GM23338 (cell line): ENCODE measurements at regions not wholly inside any gene's neighbourhood (a gene's known extent, or its start where the extent isn't known, plus 50 kb on each side); places are given as distances from the start of the nearest gene placed in this dataset.

Source experiments
- ATAC-seq: fragments of 200-7000 bp; cut with Tn5 transposase; 3 replicates; pipeline ENCODE4 v1.9.1; 2020
- DNase-seq: peaks from one replicate; pipeline ENCODE4 v3.0.0-alpha.2; 2015; ENCODE audit warnings: low spot score
- H2AFZ ChIP-seq: fragments of 200-600 bp; sonication (generic); 2 replicates; pipeline ENCODE4 v1.8.0; 2016; ENCODE audit warnings: antibody characterized with exemption, mild to moderate bottlenecking, moderate library complexity
- H3F3A ChIP-seq: fragments of 200-600 bp; sonication (generic); replicated peaks from 2 replicates; pipeline ENCODE4 v1.8.0; 2017; ENCODE audit warnings: antibody characterized with exemption, mixed run types, low read depth
- H3K27ac ChIP-seq: fragments of 200-600 bp; sonication (generic); 2 replicates; pipeline ENCODE4 v1.6.1; 2016; ENCODE audit warnings: low read depth
- H3K27me3 ChIP-seq: fragments of 200-600 bp; sonication (generic); 2 replicates; pipeline ENCODE4 v1.8.0; 2016; ENCODE audit warnings: mild to moderate bottlenecking, mixed run types, moderate library complexity; ENCODE audit not compliant: insufficient read depth
- H3K36me3 ChIP-seq: fragments of 200-600 bp; sonication (generic); 2 replicates; pipeline ENCODE4 v1.8.0; 2016; ENCODE audit warnings: mild to moderate bottlenecking; ENCODE audit not compliant: insufficient read depth
- H3K4me1 ChIP-seq: fragments of 200-600 bp; sonication (generic); 2 replicates; pipeline ENCODE4 v1.8.0; 2016; ENCODE audit warnings: mild to moderate bottlenecking, moderate library complexity; ENCODE audit not compliant: insufficient read depth
- H3K4me2 ChIP-seq: fragments of 200-600 bp; sonication (generic); 2 replicates; pipeline ENCODE4 v1.7.1; 2017; ENCODE audit warnings: mixed run types
- H3K4me3 ChIP-seq: fragments of 200-600 bp; sonication (generic); 2 replicates; pipeline ENCODE4 v1.6.1; 2016; ENCODE audit warnings: mixed run types
- H3K79me2 ChIP-seq: fragments of 200-600 bp; sonication (generic); replicated peaks from 2 replicates; pipeline ENCODE4 v1.8.0; 2017; ENCODE audit warnings: mild to moderate bottlenecking; ENCODE audit not compliant: insufficient read depth
- H3K9me2 ChIP-seq: fragments of 200-600 bp; sonication (generic); 2 replicates; pipeline ENCODE4 v1.8.0; 2017; ENCODE audit not compliant: insufficient read depth
- H4K20me1 ChIP-seq: fragments of 200-600 bp; sonication (generic); replicated peaks from 2 replicates; pipeline ENCODE4 v1.8.0; 2017; ENCODE audit warnings: mild to moderate bottlenecking; ENCODE audit not compliant: insufficient read depth
- H3K27ac Mint-ChIP-seq: 2 replicates; pipeline ENCODE4 v1.8.0; 2020; ENCODE audit warnings: inconsistent platforms, mild to moderate bottlenecking, moderate library complexity, mixed read lengths
- H3K27me3 Mint-ChIP-seq: 3 replicates; pipeline ENCODE4 v1.8.0; 2022; ENCODE audit warnings: low read depth, mild to moderate bottlenecking, moderate library complexity, mixed read lengths, inconsistent platforms; ENCODE audit not compliant: insufficient read depth, poor library complexity
- H3K36me3 Mint-ChIP-seq: 3 replicates; pipeline ENCODE4 v1.8.0; 2021; ENCODE audit warnings: low read depth, mild to moderate bottlenecking, inconsistent platforms, moderate library complexity, mixed read lengths
- H3K4me1 Mint-ChIP-seq: 3 replicates; pipeline ENCODE4 v1.8.0; 2020; ENCODE audit warnings: mild to moderate bottlenecking, inconsistent platforms, mixed read lengths
- H3K4me3 Mint-ChIP-seq: 3 replicates; pipeline ENCODE4 v1.8.0; 2021; ENCODE audit warnings: moderate library complexity, mild to moderate bottlenecking, inconsistent platforms, mixed read lengths
- H3K9me3 Mint-ChIP-seq: 3 replicates; pipeline ENCODE4 v1.8.0; 2020; ENCODE audit warnings: moderate library complexity, mild to moderate bottlenecking, inconsistent platforms, mixed read lengths
- CREB1 ChIP-seq: fragments of 250-450 bp; sonication (Bioruptor Pico); IDR thresholded peaks from 2 replicates; pipeline ENCODE4 v1.5.0; 2020; ENCODE audit warnings: low read depth, mild to moderate bottlenecking, moderate library complexity
- CTCF ChIP-seq, 2 experiments: fragments of 200-600 bp in 1 of 2; sonication (generic) in 1 of 2; conservative IDR thresholded peaks; 2 replicates each; pipeline versions ENCODE4 v1.5.1 to v1.6.1; 2016 to 2017; ENCODE audit warnings: antibody characterized with exemption in 2 of 2, low read depth in 2 of 2, mild to moderate bottlenecking in 2 of 2, moderate library complexity in 1 of 2
- EZH2phosphoT487 ChIP-seq: fragments of 200-600 bp; sonication (generic); IDR thresholded peaks from one replicate; pipeline ENCODE4 v1.8.1; 2018; ENCODE audit warnings: antibody characterized with exemption; ENCODE audit not compliant: unreplicated experiment
- NANOG ChIP-seq: IDR thresholded peaks from 2 replicates; pipeline ENCODE4 v1.6.1; 2016; ENCODE audit warnings: antibody characterized with exemption, borderline replicate concordance
- POLR2AphosphoS5 ChIP-seq: IDR thresholded peaks from 2 replicates; pipeline ENCODE4 v1.6.1; 2016; ENCODE audit warnings: antibody characterized with exemption, low read depth
- STAT1 ChIP-seq: IDR thresholded peaks from one replicate; pipeline ENCODE4 v1.6.1; 2016; ENCODE audit warnings: antibody characterized with exemption; ENCODE audit not compliant: unreplicated experiment
- TF ChIP-seq, protein P1 (sequence below): IDR thresholded peaks from one replicate; pipeline ENCODE4 v1.6.1; 2018; ENCODE audit warnings: antibody characterized with exemption; ENCODE audit not compliant: unreplicated experiment
- TF ChIP-seq, protein P2 (sequence below): fragments of 250-450 bp; sonication (Bioruptor Pico); IDR thresholded peaks from 2 replicates; pipeline ENCODE4 v1.5.0; 2020; ENCODE audit warnings: mild to moderate bottlenecking, moderate library complexity

DNA sequence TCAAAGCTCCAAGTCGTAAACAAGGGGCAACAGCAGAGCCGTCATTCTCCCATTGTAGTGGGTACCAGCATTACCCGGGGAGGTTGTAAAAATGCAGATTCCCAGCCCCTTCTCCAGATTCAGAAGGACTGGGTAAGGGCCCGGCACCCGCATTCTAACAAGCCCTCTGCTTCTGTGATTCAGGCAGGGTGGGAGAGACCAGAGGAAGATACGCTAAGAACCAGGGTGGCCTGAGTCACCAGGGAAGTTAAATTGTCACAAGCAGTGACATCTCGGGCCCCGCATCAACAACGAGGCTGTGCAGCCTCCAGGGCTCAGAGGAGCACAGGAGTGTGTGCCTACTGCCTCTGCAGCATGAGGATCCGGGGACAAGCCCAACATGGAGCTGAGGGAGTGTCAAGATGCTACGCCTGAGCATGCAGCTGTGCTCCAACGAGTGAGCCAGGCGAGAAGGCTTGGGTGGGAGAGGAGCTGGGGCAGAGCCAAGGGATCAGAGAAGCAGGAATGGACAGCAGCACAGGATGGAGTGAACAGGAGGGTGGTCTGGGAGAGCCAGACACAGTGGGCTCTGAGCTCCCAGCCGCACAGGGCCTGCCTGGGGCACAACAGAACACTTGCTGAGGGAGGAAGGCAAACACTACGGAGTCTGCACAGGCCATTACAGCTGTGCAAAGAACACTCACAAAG, 68.5 kb downstream of the CPN2 start:
- no peak overlapping the region for H3K27ac Mint-ChIP-seq
- Histone ChIP-seq H3F3A (no peaks in the 10 kb centered on the region), H3K36me3 (no peaks in the 10 kb centered on the region), H3K4me1 (peaks cover 22% of the 10 kb centered on the region), H2AFZ (no peak overlapping the region), H3K4me2 (no peak overlapping the region), H3K27me3 (no peaks in the 10 kb centered on the region), H4K20me1 (no peaks in the 10 kb centered on the region), H3K27ac (no peak overlapping the region), H3K9me2 (0 out of 2 replicates have a peak, but pooled peaks cover 4% of the 10 kb centered on the region), H3K79me2 (no peaks in the 10 kb centered on the region), H3K4me3 (no peak overlapping the region)
- H3K36me3 Mint-ChIP-seq = no peaks in the 10 kb centered on the region
- H3K4me3 Mint-ChIP-seq = no peak overlapping the region
- peaks cover 7% of the 10 kb centered on the region for H3K4me1 Mint-ChIP-seq
- ATAC-seq = no peak
- H3K27me3 Mint-ChIP-seq = peaks cover 7% of the 10 kb centered on the region
- H3K9me3 Mint-ChIP-seq = no peaks in the 10 kb centered on the region; the same call in 2 of the 3 replicates
- TF ChIP-seq EZH2phosphoT487 = no peak
- no peak for TF ChIP-seq CREB1 (CRISPR knock-in tag)
- no peak for DNase-seq

DNA sequence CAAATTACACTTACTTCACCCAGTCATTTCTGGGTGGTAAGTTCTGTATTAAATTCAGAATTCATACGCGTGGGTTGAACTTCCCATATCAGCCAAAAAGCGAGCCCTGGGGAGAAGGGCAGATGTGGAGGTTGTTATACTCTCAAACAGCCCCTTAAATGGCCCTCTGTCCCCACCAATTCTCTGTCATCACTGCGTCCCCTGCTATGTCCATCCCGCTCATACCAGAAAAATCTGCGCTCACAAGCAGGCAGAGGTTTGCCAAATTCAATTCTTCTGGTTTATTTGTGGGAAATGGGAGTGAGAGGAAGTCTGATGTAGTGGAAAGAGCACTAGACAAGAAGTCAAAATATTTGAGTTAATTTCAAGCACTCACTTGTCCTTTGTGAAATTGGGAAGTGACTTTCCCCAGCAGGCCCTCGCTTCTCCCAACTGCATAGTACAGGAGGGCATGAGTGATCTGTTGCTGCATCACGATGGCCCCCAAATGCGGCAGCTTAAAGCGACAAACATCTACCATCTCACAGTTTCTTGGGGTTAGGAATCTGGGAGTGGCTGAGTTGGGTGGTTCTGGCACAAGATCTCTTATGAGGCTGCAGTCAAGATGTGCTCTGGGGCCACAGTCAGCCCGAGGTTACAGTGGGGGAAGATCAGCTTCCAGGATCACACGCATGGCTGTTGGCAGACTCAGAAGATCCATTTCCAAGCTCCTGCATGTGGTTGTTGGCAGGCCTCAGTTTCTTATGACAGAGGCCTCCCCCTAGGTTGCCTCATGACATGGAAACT, 67.7 kb downstream of the CPN2 start:
- H3K27me3 ChIP-seq = no peaks in the 10 kb centered on the region
- no peak for DNase-seq
- Mint-ChIP-seq H3K27me3 (peaks cover 4% of the 10 kb centered on the region), H3K36me3 (no peaks in the 10 kb centered on the region), H3K4me3 (no peak overlapping the region), H3K4me1 (peaks cover 2% of the 10 kb centered on the region; the same call in 2 of the 3 replicates), H3K27ac (no peak overlapping the region), H3K9me3 (no peaks in the 10 kb centered on the region; the same call in 2 of the 3 replicates)
- H3K27ac ChIP-seq = no peak overlapping the region
- no peak for ATAC-seq
- no peaks in the 10 kb centered on the region for H3K36me3 ChIP-seq
- 0 out of 2 replicates have a peak, but pooled peaks cover 4% of the 10 kb centered on the region for H3K9me2 ChIP-seq
- H3F3A ChIP-seq = no peaks in the 10 kb centered on the region
- H4K20me1 ChIP-seq = no peaks in the 10 kb centered on the region
- H3K4me2 ChIP-seq = no peak overlapping the region
- peaks cover 21% of the 10 kb centered on the region for H3K4me1 ChIP-seq
- H3K79me2 ChIP-seq = no peaks in the 10 kb centered on the region
- no peak overlapping the region for H3K4me3 ChIP-seq
- no peak overlapping the region for H2AFZ ChIP-seq
- no peak for TF ChIP-seq EZH2phosphoT487
- TF ChIP-seq, protein P1, sequence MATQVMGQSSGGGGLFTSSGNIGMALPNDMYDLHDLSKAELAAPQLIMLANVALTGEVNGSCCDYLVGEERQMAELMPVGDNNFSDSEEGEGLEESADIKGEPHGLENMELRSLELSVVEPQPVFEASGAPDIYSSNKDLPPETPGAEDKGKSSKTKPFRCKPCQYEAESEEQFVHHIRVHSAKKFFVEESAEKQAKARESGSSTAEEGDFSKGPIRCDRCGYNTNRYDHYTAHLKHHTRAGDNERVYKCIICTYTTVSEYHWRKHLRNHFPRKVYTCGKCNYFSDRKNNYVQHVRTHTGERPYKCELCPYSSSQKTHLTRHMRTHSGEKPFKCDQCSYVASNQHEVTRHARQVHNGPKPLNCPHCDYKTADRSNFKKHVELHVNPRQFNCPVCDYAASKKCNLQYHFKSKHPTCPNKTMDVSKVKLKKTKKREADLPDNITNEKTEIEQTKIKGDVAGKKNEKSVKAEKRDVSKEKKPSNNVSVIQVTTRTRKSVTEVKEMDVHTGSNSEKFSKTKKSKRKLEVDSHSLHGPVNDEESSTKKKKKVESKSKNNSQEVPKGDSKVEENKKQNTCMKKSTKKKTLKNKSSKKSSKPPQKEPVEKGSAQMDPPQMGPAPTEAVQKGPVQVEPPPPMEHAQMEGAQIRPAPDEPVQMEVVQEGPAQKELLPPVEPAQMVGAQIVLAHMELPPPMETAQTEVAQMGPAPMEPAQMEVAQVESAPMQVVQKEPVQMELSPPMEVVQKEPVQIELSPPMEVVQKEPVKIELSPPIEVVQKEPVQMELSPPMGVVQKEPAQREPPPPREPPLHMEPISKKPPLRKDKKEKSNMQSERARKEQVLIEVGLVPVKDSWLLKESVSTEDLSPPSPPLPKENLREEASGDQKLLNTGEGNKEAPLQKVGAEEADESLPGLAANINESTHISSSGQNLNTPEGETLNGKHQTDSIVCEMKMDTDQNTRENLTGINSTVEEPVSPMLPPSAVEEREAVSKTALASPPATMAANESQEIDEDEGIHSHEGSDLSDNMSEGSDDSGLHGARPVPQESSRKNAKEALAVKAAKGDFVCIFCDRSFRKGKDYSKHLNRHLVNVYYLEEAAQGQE = no peak
- TF ChIP-seq STAT1 = no peak
- TF ChIP-seq NANOG = no peak
- TF ChIP-seq CTCF (conservative IDR thresholded peaks at IDR 0.05; ENCODE audit: low read depth in 2 of 2) = no peak
- no peak for TF ChIP-seq POLR2AphosphoS5
- TF ChIP-seq, protein P2, sequence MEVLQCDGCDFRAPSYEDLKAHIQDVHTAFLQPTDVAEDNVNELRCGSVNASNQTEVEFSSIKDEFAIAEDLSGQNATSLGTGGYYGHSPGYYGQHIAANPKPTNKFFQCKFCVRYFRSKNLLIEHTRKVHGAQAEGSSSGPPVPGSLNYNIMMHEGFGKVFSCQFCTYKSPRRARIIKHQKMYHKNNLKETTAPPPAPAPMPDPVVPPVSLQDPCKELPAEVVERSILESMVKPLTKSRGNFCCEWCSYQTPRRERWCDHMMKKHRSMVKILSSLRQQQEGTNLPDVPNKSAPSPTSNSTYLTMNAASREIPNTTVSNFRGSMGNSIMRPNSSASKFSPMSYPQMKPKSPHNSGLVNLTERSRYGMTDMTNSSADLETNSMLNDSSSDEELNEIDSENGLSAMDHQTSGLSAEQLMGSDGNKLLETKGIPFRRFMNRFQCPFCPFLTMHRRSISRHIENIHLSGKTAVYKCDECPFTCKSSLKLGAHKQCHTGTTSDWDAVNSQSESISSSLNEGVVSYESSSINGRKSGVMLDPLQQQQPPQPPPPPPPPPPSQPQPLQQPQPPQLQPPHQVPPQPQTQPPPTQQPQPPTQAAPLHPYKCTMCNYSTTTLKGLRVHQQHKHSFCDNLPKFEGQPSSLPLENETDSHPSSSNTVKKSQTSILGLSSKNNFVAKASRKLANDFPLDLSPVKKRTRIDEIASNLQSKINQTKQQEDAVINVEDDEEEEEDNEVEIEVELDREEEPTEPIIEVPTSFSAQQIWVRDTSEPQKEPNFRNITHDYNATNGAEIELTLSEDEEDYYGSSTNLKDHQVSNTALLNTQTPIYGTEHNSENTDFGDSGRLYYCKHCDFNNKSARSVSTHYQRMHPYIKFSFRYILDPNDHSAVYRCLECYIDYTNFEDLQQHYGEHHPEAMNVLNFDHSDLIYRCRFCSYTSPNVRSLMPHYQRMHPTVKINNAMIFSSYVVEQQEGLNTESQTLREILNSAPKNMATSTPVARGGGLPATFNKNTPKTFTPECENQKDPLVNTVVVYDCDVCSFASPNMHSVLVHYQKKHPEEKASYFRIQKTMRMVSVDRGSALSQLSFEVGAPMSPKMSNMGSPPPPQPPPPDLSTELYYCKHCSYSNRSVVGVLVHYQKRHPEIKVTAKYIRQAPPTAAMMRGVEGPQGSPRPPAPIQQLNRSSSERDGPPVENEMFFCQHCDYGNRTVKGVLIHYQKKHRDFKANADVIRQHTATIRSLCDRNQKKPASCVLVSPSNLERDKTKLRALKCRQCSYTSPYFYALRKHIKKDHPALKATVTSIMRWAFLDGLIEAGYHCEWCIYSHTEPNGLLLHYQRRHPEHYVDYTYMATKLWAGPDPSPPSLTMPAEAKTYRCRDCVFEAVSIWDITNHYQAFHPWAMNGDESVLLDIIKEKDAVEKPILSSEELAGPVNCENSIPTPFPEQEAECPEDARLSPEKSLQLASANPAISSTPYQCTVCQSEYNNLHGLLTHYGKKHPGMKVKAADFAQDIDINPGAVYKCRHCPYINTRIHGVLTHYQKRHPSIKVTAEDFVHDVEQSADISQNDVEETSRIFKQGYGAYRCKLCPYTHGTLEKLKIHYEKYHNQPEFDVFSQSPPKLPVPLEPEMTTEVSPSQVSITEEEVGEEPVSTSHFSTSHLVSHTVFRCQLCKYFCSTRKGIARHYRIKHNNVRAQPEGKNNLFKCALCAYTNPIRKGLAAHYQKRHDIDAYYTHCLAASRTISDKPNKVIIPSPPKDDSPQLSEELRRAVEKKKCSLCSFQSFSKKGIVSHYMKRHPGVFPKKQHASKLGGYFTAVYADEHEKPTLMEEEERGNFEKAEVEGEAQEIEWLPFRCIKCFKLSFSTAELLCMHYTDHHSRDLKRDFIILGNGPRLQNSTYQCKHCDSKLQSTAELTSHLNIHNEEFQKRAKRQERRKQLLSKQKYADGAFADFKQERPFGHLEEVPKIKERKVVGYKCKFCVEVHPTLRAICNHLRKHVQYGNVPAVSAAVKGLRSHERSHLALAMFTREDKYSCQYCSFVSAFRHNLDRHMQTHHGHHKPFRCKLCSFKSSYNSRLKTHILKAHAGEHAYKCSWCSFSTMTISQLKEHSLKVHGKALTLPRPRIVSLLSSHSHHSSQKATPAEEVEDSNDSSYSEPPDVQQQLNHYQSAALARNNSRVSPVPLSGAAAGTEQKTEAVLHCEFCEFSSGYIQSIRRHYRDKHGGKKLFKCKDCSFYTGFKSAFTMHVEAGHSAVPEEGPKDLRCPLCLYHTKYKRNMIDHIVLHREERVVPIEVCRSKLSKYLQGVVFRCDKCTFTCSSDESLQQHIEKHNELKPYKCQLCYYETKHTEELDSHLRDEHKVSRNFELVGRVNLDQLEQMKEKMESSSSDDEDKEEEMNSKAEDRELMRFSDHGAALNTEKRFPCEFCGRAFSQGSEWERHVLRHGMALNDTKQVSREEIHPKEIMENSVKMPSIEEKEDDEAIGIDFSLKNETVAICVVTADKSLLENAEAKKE (CRISPR knock-in tag) = no peak
- no peak for TF ChIP-seq CREB1 (CRISPR knock-in tag)
